GM12875 (cell line): ENCODE measurements at regions not wholly inside any gene's neighbourhood (a gene's known extent, or its start where the extent isn't known, plus 50 kb on each side); places are given as distances from the start of the nearest gene placed in this dataset.
"Not testable (repeated sequence)": the region's sequence is repeated elsewhere in the genome, so short reads cannot be mapped to it uniquely, and the experiment has no call there.

ENCODE experiments used
- H3K4me3 ChIP-seq: one replicate; pipeline ENCODE4 v1.5.1; 2011; ENCODE audit warnings: low read depth, low read length, control low read depth
- CTCF ChIP-seq: IDR thresholded peaks from 2 replicates; pipeline ENCODE4 v1.5.1; 2011; ENCODE audit warnings: low read depth, mild to moderate bottlenecking, control low read depth, inconsistent platforms, low read length, moderate library complexity, borderline replicate concordance; ENCODE audit not compliant: insufficient read depth

- no peak overlapping the region for H3K4me3 ChIP-seq
- no peak for TF ChIP-seq CTCF
These were observed 333.4 kb downstream of the INSIG2 start for GRCh38 chr2:118421648-118422047.

- TF ChIP-seq CTCF, result no peak
- H3K4me3 ChIP-seq, result no peak overlapping the region
These were observed 329.3 kb downstream of the INSIG2 start for GRCh38 chr2:118417406-118418120.

- not testable (repeated sequence) for H3K4me3 ChIP-seq
These were observed 326.9 kb downstream of the INSIG2 start for GRCh38 chr2:118415186-118415585.

GRCh38 chr2:118403658-118404451, 315.6 kb downstream of the INSIG2 start:
- TF ChIP-seq CTCF, result no peak
- H3K4me3 ChIP-seq, result no peak overlapping the region

GRCh38 chr2:118388771-118389170, 300.5 kb downstream of the INSIG2 start:
- no peak overlapping the region for H3K4me3 ChIP-seq
- TF ChIP-seq CTCF, result no peak

GRCh38 chr2:118387509-118387908, 299.2 kb downstream of the INSIG2 start:
- no peak for TF ChIP-seq CTCF
- no peak overlapping the region for H3K4me3 ChIP-seq

- H3K4me3 ChIP-seq, result no peak overlapping the region
- TF ChIP-seq CTCF, result no peak
These were observed 298.5 kb downstream of the INSIG2 start for GRCh38 chr2:118386641-118387302.
